NCI-H1694 (cell line): ENCODE measurements at regions not wholly inside any gene's neighbourhood (a gene's known extent, or its start where the extent isn't known, plus 50 kb on each side); places are given as distances from the start of the nearest gene placed in this dataset.

ENCODE experiments used
- DNase-seq: peaks from one replicate; lab custom pipeline; 2025; lab: John Stamatoyannopoulos, UW

DNA sequence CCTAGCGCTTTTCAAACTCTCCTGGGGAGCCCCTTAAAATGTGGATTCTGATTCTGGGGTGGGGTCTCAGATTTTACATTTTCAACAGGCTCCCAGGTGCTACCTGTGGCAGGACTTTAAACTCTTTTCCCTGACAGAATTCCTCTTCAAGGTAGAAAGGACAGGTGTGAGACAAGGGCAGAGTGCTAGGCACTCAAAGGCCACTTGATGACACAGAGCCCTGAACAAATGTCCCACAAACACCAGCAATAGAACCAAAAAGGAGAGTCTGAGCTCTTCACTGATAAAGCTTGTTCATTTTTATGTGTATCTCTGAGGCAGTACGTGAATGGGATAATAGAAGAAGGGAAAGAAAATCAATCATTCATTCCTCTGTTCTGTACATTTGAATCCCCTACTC, 77.7 kb upstream of the PELI1 start:
- DNase-seq, result no peak

DNA sequence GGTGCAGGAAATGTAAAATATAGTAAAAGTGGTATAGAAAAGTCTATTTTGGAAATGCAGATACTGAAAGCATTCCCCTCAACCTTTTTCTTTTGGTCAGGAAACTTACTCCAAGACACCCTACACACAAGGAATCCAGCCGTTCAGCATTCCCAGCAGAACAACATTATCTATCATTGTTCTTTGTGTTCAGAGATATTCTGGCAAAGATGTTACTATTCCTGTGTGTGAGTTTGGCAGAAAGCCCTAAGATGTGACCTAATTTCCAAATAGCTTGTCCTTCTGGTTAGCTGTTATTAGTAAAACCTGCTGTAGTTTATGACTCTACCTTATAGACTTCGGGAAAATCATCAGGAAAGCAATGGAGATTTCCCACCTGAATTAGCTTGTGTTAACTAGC, 78.1 kb upstream of the PELI1 start:
- no peak for DNase-seq

DNA sequence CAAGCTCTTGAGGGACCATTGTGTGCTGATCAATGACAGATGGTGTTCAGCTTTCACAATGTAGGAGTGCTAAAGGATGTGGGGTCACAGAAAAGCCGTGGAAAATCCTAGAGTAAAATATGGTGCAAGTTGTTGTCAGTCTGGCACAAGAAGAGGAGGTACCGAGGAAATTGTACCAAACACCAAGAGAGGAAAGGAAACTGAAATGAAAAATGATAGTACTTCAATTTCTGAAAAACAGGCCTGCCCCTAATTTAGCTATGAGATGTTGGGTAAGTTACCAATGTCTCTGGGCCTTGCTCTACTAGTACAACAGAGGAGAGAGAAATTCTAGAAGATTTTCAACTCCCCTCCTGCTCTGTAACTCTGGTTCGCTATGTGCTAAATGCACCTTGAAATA, 78.8 kb upstream of the PELI1 start:
- DNase-seq, result no peak

DNA sequence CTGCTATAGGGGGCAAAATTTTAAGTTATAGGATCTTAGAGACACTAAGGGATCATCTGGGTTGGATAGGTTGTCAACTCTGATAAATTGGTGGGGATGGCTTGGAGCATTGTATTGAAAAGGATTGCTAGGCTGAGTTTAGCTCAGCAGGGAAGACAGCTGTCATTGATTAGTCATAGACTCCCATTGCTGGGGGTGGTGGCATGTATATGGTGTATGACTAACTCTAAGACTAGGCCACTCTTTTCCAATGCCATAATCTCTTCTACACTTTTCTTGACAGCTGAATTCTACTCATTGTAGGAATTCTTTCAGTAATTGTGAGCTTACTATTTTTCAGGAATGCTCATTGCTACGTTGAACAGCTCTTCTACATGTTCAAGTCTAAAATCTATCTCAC, 81.3 kb upstream of the PELI1 start:
- no peak for DNase-seq

DNA sequence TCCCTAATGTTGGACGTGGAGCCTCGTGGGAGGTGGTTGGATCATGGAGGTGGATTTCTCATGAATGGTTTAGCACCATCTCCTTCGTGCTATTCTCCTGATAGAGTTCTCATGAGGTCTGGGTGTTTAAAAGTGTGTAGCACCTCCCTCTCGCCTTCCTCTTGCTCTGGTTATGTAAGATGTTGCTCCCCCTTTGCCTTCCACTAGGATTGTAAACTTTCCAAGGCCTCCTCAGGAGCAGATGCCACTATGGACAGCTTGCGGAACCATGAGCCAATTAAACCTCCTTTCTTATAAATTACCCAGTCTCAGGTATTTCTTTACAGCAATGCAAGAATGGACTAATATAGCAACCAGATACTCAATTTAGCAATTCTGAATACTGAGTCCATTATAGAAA, 82.4 kb upstream of the PELI1 start:
- no peak for DNase-seq

DNA sequence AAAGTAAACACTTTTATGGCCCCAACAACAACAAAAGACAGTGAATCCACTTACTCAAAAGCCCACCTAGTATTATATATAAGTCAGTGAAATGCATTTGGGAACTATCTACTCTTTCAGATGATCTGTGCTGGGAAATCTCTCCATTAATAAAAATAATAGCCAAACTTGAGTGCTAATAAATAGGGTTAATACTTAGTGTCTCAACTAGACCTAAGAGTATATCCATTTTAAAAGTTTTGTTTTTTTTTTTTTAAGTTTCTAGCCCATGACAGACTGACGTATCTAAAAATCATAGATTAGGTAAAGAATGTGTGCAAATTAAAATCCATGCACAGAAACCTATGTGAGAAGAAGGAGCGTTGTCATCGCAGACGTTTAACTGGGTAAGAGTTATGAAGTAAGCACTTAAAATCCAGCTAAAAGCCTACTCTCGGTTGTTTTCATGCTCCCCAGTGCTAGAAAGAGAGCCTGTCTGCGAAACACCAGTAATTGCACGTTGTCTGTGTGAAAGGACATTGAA, 83.4 kb upstream of the PELI1 start:
- no peak for DNase-seq

DNA sequence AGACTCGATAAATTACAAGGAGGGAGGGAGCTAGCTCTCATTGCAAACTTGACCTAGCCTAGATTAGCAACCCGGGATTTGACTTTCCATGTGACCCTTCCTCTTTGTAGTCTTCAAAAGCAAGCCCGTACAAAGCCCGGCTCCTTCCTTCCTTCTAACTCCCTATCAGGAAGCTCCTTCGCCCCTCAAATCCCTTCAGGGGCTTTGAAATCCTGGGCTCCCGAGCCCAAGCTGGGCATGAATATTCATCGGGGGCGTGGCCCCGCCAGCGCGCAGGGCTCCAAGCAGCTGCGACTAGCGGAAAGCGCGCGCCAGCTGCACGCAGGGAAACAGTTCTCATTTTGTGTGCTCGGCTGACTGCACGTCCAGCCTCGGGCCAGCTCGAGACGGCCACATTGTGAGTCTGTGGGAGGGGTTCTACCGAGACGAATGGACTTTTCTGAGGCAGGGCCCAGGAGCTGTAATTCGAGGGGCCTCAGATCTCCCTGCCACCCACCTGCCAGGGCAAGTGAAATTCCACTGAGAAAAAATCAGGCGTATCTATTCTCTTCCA, 84.0 kb upstream of the PELI1 start:
- peak; percentile 67 for DNase-seq

DNA sequence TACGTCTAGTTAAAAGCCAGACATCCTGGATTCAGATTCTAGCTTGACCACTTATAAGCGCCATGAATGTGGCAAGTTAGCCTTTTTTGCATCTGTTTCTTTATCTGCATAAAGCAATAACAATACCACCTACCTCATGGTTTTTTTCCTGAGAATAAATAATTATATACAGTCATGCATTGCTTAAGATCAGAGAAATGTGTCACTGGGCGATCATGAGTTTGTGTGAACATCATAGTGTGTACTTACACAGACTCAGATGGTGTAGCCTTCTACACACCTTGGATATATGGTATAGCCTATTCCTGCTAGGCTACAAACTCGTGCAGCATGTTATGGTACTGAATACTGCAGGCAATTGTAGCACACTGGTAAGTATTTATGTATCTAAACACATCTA, 84.7 kb upstream of the PELI1 start:
- no peak for DNase-seq

DNA sequence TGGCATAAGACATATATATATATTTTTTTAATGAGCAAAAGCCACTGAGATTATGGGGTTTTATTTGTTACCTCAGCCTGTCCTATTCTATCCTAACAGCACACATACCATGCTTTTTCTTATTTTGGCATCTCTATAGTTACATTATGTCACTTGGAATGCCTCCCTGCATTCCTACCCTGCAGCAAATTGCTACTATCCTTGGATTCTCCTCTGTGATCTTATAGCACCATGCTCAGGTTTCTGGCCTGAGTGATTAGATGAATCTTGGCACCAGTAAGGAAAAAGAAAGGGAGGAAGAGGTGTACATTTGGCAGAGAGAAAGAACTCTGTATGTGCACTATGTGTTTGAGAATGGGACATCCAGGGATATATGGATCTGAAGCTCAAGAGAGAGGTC, 86.3 kb upstream of the PELI1 start:
- DNase-seq, result no peak

DNA sequence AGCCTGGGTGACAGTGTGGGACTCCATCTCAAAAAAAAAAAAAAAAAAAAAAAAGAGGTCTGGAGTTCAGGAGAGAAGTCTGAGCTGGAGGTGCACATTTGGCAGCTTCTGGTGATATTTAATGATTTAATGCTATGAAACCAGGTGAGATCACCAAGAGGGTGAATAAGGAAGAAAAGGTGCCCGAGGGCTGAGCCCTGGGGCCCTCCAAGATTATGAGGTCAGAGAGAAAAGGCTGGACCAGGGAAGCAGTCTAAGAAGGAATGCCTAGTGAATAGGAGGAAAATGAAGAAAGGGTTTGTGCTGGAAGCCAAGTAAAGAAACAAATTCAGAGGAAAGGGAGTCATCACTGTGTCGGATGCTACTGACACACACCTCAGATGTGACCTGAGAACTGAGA, 88.0 kb upstream of the PELI1 start:
- DNase-seq, result no peak

DNA sequence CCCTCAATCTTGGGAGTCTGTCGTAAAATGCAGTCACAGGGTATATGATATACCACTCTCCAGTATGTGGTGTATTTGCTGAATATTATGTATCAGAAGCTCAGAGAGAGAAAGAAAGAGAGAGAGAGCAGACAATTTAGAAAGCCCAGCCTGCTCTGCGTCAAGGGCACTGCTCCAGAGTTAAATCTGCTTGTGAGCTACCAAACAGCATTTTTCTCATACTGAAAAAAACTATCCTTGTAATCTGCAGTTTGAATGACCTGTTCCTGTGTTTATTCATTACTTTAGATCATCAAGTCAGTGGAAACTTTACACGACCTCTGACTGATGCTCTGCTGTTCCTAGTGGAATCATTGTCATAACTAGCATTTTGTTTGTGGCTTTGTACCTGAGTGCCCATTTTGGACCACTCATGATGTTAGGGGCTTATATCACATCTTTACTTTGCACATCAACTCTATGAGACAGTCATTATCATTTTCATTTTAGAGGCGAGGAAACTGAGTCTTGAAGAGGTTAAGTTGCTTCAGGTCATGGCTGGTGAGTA, 89.2 kb upstream of the PELI1 start:
- no peak for DNase-seq

DNA sequence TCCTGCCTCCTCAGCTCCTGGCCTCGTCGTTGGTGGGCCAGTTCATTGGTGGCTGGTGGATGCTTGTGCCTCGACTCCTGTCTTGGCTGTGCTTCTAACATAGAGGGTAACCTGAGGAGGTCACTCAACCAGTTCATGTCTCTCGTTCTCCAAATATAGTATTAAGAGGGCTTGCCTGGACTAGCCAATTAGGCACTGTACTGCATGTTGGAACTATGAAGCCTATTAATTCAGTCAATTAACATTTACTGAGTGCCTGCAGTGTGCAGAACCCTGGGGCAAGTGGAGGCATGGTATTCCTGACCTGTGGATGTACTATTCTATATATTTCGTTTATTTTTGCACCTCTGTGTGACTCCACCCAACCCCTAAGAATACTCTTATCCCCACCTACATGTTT, 89.9 kb upstream of the PELI1 start:
- DNase-seq, result no peak

DNA sequence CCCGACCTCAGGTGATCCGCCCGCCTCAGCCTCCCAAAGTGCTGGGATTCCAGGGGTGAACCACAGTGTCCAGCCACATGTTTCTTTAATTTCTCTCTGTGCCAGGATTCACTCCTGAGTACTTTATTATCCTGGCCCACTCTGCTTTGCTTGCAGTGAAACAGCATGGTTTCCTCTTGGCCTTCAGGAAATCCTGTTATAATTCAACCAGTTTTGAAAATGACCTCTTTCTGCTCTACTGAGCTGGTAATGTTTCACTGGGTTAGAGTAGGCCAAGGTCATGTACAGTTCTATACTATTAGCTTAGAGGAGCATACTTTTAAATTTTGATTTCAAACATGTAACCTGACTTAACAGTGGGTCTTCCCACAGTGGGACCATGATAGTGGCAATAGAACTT, 90.6 kb upstream of the PELI1 start:
- no peak for DNase-seq

DNA sequence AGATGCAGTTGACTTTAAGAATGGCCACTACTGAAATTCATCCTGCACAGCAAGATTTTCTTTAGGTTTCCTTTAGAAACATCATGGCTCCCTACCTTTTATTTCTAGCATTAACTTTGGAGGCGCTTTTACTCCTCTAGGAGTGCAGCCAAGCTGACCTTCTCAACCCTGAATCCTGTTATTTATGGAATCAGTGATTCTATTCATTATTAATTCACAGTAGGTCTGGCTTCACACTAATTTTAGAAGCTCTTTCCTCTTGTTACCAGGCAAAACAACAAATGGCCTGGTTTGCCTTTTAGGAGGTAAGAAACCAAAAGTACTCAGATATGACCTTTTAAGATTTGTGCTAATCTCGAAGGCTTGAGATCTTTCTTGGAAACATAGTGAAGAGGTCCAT, 93.0 kb upstream of the PELI1 start:
- DNase-seq, result no peak

DNA sequence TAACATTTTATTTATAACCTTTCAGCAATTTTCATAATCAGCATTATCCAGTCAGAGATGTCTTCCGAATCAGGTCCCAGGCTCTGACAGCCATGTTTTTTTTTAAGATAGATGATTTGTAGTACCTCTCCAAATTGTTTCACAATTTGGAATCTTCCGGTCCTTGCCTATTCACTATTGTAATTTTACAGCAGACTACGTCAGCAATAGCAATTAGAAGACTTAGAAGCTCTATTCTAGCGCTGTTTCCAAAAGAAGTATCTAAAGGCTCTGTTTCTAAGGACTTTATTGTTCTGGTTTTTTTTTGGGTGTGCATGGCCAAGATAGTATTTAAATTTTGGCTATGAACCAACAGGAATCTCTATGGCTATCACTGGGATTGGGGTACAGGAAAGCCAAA, 94.6 kb upstream of the PELI1 start:
- DNase-seq, result no peak

DNA sequence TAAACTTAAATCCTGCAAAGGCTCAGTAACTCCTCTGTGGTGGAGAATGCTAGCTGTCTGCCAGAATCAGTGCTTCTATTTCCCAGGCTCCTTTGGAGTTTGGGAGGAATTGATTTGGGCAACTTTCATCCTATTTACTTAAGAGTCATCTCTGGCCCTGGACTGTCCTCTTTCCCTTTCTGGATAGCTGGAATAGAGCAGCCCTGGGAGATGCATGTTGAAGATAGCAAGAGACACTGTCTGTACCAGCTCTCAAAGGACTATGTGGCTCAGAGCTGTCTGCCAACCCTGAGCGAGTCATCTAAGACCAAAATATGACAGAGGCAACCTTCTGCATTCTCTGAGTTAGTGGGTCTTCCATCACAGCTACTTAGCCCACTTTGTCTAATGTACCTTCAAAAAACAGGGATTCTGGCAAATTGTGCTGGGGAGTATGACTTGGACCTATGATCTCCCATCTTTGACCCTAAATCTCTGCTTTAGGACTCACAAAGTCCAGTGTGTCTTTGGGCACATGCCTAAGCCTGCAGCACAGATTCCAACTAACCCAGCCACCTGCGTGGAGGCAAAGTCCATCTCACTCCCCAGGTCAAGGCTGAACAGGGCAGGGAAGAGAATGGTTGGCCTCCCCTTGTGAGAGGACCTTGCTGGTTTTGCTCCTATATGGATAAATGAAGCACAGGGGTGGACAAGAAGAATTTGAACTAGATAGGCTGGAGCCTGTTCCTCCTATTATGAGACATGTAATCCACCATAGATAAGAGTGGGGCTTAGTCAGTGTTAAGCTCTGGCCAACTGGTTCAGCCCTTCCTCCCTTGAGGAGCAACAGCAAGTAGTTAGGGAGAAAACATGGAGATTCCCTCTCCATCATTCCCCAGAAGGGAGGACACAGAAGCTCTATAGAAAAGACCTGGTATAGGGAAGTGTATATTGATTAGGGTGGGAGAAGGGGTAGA, 99.1 kb upstream of the PELI1 start:
- no peak for DNase-seq

DNA sequence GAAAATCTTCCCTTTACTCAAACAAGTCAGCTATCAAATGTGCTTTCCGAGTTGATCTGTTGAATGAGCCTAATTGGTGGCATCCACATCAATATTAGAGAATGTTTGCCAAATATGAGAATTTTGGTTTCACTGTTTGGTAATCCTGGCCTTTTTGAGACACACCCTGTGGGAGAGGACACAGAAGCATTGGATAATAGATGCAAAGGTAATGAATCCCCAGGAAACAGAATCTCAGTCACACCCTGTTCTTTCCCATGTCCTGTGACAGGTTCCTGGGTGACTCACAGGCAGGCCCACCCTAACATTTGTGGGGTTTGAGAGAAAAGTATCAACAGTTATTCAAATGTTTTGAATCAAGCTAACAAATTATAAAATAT, 99.8 kb upstream of the PELI1 start:
- no peak for DNase-seq

DNA sequence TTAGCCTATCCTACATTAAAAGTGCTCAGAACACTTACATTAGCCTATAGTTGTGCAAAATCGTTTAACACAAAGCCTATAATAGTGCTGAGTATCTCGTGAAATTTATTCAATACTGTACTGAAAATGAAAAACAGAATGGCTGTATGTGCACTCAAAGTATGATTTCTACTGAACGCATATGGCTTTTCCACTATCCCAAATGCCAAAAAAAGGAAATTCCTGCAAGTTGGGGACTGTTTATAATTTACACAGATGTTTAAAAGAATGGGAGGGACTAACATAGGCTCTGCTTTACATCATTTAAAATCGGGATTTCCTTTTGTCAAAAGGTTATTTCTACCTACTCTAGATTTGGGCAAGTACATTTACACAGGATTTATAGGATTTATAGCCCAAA, 101.4 kb upstream of the PELI1 start:
- no peak for DNase-seq

DNA sequence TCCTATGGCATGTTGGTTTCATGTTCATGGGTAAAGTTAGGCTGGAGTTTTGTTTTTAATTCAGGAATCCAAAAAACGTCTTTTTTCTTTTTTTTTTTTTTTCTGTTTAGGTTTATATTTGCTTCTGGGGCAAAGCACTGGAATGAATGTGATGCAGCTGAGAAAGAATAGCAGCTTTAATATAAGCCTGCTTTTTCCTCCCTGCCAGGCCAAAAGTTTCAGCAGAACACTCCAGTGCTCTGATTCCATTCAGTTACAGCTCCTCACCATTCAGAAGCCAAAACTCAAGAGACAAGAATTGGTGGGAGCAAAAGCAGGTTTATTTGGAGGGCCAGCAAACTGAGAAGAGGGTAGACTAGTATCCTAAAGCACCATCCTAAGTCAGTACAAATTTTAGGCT, 102.7 kb upstream of the PELI1 start:
- no peak for DNase-seq

DNA sequence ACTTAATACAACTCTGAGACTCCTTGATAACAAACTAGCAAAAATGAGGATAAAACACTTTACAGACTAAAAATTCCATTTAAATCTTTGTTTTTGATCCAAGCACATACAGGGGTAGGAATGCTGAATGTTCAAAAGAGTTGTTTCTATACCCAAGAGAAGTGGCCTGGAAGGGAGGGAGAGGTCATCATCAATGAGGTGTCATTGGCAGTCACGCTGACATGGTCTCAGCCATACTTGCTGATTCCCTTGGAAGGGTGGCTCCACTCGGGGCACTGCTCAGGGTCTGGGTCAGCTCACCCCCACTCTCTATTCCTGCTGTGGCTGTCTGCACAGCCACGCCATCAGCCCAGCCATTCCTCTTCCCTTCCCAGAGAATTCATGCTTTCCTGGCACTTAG, 105.2 kb upstream of the PELI1 start:
- no peak for DNase-seq

DNA sequence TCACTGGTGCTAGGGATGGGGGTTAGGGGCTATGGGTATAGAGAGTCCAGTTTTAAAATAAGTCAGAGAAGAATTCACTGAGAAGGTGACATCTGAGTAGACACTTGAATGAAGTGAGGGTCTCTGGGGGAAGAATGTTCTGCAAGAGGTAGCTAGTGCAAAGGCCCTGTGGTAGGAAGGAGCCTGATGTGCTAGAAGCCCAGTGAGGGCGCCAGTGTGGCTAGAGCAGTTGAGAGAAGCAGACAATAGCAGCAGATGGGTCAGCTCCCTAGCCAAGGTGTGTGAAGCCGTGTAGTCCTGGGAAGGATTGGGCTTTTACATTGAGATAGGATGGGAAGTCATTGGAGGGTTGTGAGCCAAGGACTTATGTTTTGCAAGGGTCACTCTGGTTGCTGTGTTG, 105.8 kb upstream of the PELI1 start:
- DNase-seq, result no peak

DNA sequence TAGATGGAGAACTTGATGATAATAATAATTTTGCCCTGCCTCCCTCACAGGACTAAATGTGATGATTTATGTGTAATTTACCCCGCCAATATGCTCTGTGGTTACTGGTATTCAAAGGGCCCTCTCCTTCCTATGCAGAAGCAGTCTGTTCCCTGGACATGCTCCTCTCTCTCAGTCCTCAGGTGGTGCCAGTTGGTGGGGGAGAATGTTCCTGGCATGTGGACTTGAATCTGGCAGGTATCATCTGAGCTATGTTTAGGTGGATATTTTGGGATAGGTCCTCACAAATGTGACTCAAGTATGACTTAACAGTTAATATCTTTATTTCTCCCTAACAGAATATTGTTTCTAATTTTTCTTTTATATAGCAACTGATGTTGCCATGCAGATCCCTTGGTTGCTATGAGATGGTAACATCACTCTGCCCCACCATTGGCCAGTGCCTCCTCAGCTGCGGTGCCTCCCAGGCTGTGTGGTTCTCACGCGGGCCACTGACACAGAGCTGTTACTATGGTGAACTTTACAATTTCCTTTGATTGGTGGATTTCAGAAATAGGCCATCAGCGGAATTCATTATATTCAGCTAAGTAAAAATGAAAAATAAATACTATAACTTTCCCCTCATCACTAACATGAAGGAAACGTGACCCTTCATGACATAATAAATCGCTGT, 106.7 kb upstream of the PELI1 start:
- no peak for DNase-seq
